Tibial nerve (tissue), 4 donors: ENCODE measurements at regions not wholly inside any gene's neighbourhood (a gene's known extent, or its start where the extent isn't known, plus 50 kb on each side); places are given as distances from the start of the nearest gene placed in this dataset.

Experiments
- CTCF ChIP-seq, 5 experiments: fragments of 200-600 bp in 3 of 5; fragments of 450-650 bp in 2 of 5; sonication (generic) in 3 of 5; IDR thresholded peaks; one replicate each; pipeline ENCODE4 v1.5.1; 2016 to 2019; ENCODE audit warnings: antibody characterized with exemption in 5 of 5, mild to moderate bottlenecking in 3 of 5, moderate library complexity in 2 of 5
- EP300 ChIP-seq, 2 donors: sonication (generic); formaldehyde crosslinking; IDR thresholded peaks; one replicate each; pipeline ENCODE4 v1.6.1; 2017; ENCODE audit warnings: antibody characterized with exemption in 2 of 2, mild to moderate bottlenecking in 1 of 2

GRCh38 chr5:169356811-169357210 is 55.9 kb upstream of the SLIT3 start:
- TF ChIP-seq CTCF (IDR thresholded peaks at IDR 0.05) (no peak), EP300 (IDR thresholded peaks at IDR 0.05) (no peak)
